ENCODE measurements at regions not wholly inside any gene's neighbourhood (a gene's known extent, or its start where the extent isn't known, plus 50 kb on each side); places are given as distances from the start of the nearest gene placed in this dataset.
"Not testable (repeated sequence)": the region's sequence is repeated elsewhere in the genome, so short reads cannot be mapped to it uniquely, and the experiment has no call there.

DNA sequence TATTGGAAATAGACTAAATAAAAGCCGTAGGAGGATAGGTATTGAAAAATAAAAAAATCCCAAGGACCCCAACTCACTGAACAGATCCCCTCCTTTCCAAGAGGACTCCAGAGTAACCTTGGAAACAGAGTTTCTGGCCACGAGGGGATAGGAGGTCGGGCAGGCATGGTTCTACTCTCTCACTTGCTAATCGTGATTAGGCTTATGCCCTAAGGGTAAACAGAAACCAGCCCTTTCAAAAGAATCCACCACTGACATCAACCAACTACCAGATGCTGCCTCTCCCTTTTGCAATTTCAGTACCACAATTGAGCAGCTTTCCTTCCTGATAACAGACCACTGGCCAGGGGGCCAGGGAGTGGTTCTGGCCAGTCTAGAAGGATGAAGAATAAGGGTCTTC is 477.8 kb downstream of the EIPR1 start:
- H3K27me3 Mint-ChIP-seq: no peaks in the 10 kb centered on the region

GRCh38 chr2:2898744-2899143 is 478.9 kb downstream of the EIPR1 start:
- no peak overlapping the region for H3K4me3 Mint-ChIP-seq
- no peaks in the 10 kb centered on the region for H3K9me3 Mint-ChIP-seq
- peaks cover 6% of the 10 kb centered on the region for H3K4me1 Mint-ChIP-seq
- H3K27ac Mint-ChIP-seq: no peak overlapping the region
- H3K27me3 Mint-ChIP-seq: no peaks in the 10 kb centered on the region
- no peak for ATAC-seq (replicated peaks)
- no peaks in the 10 kb centered on the region for H3K36me3 Mint-ChIP-seq (ENCODE audit: low read depth)

More for the DNA sequence above, 477.8 kb downstream of the EIPR1 start:
- Mint-ChIP-seq H3K27ac (no peak overlapping the region), H3K36me3 (ENCODE audit: low read depth) (no peaks in the 10 kb centered on the region), H3K4me3 (no peak overlapping the region), H3K9me3 (no peaks in the 10 kb centered on the region), H3K4me1 (peaks cover 6% of the 10 kb centered on the region)
- ATAC-seq (replicated peaks): no peak

DNA sequence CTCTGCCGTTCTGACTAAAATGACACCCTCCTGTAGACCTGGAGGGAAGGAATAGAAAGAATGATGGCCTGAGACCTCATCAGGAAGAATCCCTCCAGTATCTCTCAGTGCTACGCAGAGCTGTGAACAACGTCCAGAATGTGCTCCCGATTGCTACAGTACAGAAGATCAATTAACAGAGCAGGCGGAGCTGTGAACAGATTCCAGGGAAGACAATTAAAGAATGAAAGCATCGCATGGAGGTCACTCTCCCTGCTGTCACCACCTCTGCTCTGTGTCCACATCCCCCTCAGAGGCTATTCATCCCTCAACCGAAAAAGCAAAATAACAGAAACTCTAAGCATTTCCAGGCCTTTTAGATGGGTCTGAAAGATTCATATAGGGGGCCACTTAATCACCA is 481.0 kb downstream of the EIPR1 start:
- Mint-ChIP-seq H3K27me3 (no peaks in the 10 kb centered on the region), H3K9me3 (no peaks in the 10 kb centered on the region), H3K4me3 (no peak overlapping the region), H3K36me3 (ENCODE audit: low read depth) (no peaks in the 10 kb centered on the region), H3K27ac (no peak overlapping the region), H3K4me1 (peaks cover 3% of the 10 kb centered on the region)
- ATAC-seq (replicated peaks): no peak

- Mint-ChIP-seq H3K27me3 (no peaks in the 10 kb centered on the region), H3K27ac (no peak overlapping the region), H3K4me3 (no peak overlapping the region), H3K36me3 (ENCODE audit: low read depth) (no peaks in the 10 kb centered on the region), H3K9me3 (no peaks in the 10 kb centered on the region), H3K4me1 (no peaks in the 10 kb centered on the region)
- no peak for ATAC-seq (replicated peaks)
These were observed 481.6 kb downstream of the EIPR1 start for GRCh38 chr2:2896011-2896410.

DNA sequence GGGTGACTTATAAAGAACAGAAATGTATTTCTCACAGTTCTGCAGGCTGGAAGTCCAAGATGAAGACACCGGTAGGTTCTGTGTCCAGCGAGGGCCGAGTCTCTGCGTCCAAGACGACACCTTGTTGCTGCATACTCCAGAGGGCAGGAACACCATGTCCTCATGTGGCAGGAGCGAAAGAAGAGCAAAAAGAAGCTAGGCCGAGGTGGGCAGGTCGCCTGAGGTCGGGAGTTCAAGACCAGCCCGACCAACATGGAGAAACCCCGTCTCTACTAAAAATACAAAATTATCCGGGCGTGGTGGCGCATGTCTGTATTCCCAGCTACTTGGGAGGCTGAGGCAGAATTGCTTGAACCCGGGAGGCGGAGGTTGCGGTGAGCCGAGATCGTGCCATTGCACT is 483.6 kb downstream of the EIPR1 start:
- not testable (repeated sequence) for H3K27ac Mint-ChIP-seq; H3K9me3 Mint-ChIP-seq; H3K4me3 Mint-ChIP-seq; H3K4me1 Mint-ChIP-seq; H3K27me3 Mint-ChIP-seq; H3K36me3 Mint-ChIP-seq (ENCODE audit: low read depth); ATAC-seq (replicated peaks)

GRCh38 chr2:2892892-2893291 is 484.7 kb downstream of the EIPR1 start:
- H3K4me3 Mint-ChIP-seq: no peak overlapping the region
- no peaks in the 10 kb centered on the region for H3K4me1 Mint-ChIP-seq
- no peaks in the 10 kb centered on the region for H3K36me3 Mint-ChIP-seq (ENCODE audit: low read depth)
- H3K27me3 Mint-ChIP-seq: no peaks in the 10 kb centered on the region
- no peak for ATAC-seq (replicated peaks)
- H3K27ac Mint-ChIP-seq: no peak overlapping the region
- H3K9me3 Mint-ChIP-seq: no peaks in the 10 kb centered on the region

DNA sequence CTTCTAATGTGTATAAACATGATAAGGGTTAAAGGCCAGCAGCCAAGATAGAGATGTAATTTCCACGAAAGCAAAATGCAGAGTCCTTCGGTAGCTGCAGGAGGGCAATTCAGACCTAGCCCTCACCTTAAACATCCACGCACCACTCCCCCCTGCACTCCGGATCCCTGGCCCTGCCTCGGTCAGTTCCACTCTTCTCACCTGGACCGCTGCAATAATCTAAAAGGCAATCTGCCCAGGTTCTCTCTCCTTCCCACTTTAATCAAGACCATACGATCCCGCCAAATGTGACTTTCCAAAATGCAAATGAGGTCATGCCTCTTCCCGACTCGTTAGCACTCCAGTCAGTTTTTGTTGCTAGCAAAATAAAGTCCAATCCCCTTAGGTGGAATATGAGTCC is 485.2 kb downstream of the EIPR1 start:
- no peaks in the 10 kb centered on the region for H3K36me3 Mint-ChIP-seq (ENCODE audit: low read depth)
- no peaks in the 10 kb centered on the region for H3K9me3 Mint-ChIP-seq
- no peaks in the 10 kb centered on the region for H3K4me1 Mint-ChIP-seq
- ATAC-seq (replicated peaks): no peak
- H3K27me3 Mint-ChIP-seq: no peaks in the 10 kb centered on the region
- H3K4me3 Mint-ChIP-seq: no peak overlapping the region
- H3K27ac Mint-ChIP-seq: no peak overlapping the region

GRCh38 chr2:2890901-2891300 is 486.7 kb downstream of the EIPR1 start:
- no peak overlapping the region for H3K27ac Mint-ChIP-seq
- H3K4me3 Mint-ChIP-seq: no peak overlapping the region
- H3K4me1 Mint-ChIP-seq: no peaks in the 10 kb centered on the region
- ATAC-seq (replicated peaks): no peak
- H3K9me3 Mint-ChIP-seq: no peaks in the 10 kb centered on the region
- no peaks in the 10 kb centered on the region for H3K36me3 Mint-ChIP-seq (ENCODE audit: low read depth)
- H3K27me3 Mint-ChIP-seq: peaks cover 3% of the 10 kb centered on the region

- Mint-ChIP-seq H3K4me3 (no peak overlapping the region), H3K9me3 (no peaks in the 10 kb centered on the region), H3K36me3 (ENCODE audit: low read depth) (no peaks in the 10 kb centered on the region), H3K4me1 (no peaks in the 10 kb centered on the region), H3K27ac (no peak overlapping the region), H3K27me3 (peaks cover 3% of the 10 kb centered on the region)
- ATAC-seq (replicated peaks): no peak
These were observed 487.4 kb downstream of the EIPR1 start for GRCh38 chr2:2890246-2890645.

DNA sequence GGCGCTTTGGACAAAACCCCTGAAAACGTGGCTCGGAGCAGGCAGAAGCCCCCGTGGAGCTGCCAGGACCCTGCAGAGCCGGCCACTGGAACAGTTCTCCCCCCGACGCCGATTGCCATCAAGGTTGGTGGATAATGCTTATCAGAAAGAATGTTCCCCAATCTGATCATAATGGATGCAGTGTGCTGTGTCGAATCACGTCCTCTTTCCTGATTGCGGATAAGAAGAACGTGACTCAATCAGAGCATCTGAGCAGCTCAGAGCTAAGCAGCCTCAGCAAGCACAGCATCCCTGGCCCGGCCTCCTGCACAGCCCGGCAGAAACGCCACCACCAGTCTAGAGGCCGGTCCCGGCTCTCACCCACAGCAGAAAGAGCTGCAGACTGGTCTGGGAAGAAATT is 488.0 kb downstream of the EIPR1 start:
- ATAC-seq (replicated peaks): no peak
- H3K27ac Mint-ChIP-seq: no peak overlapping the region
- peaks cover 6% of the 10 kb centered on the region for H3K27me3 Mint-ChIP-seq
- no peaks in the 10 kb centered on the region for H3K9me3 Mint-ChIP-seq
- H3K36me3 Mint-ChIP-seq (ENCODE audit: low read depth): no peaks in the 10 kb centered on the region
- H3K4me1 Mint-ChIP-seq: no peaks in the 10 kb centered on the region
- H3K4me3 Mint-ChIP-seq: no peak overlapping the region

GRCh38 chr2:2889141-2889540 is 488.5 kb downstream of the EIPR1 start:
- Mint-ChIP-seq H3K27me3 (peaks cover 7% of the 10 kb centered on the region), H3K4me1 (no peaks in the 10 kb centered on the region), H3K36me3 (ENCODE audit: low read depth) (no peaks in the 10 kb centered on the region), H3K27ac (no peak overlapping the region), H3K9me3 (no peaks in the 10 kb centered on the region), H3K4me3 (no peak overlapping the region)
- ATAC-seq (replicated peaks): no peak

DNA sequence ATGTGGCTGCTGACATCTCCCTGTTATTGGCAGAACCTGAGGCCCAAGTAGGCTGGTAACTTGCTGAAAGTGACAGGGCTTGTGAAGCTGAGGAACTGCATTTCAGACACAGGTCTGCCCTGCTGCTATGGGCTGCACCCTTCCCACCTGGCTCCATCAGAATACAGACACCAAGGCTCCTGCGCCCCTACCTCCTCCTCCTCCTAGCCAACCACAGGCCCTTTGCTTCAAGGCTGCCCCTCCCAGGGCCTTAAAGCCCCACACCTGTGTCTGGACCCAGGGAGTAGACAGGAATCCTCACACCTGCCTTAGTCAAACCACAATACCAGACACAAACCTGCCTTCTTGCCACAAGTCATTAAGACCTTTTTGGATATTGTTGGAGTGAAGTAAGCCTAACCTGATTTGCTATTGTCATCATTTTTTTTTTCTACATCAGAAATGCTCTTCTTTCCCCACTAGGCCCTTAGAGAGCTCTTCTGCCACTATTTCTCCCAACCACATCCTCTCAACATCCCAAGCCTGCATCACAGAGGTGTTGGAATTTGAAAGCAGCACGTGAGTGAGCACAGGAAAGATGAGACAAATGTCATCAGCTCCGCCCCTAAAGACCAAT is 489.7 kb downstream of the EIPR1 start:
- no peak overlapping the region for H3K27ac Mint-ChIP-seq
- no peak overlapping the region for H3K4me3 Mint-ChIP-seq
- peaks cover 4% of the 10 kb centered on the region for H3K9me3 Mint-ChIP-seq
- no peaks in the 10 kb centered on the region for H3K4me1 Mint-ChIP-seq
- ATAC-seq (replicated peaks): no peak
- H3K27me3 Mint-ChIP-seq: peaks cover 7% of the 10 kb centered on the region
- H3K36me3 Mint-ChIP-seq (ENCODE audit: low read depth): no peaks in the 10 kb centered on the region

GRCh38 chr2:2886922-2887321 is 490.7 kb downstream of the EIPR1 start:
- H3K27me3 Mint-ChIP-seq: peaks cover 7% of the 10 kb centered on the region
- no peak for ATAC-seq (replicated peaks)

DNA sequence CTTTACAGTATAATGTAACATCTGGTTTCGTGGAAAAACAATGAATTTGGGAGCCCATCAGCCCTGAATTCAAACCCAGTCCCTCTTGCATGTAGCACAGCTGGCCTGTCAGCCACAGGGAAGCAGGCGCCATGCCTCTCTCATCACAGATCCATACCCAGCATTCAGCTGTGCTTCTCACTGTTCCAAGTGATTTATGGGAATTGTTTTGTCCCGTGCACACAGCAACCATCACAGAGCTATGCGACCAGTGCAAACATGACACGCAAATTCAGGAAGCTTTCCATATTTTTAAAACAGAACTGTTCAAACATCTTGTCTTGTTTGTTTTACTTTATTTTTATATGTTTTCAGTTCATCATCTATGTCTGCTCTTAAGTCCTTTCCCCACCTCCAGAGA is 496.1 kb downstream of the EIPR1 start:
- no peaks in the 10 kb centered on the region for H3K36me3 Mint-ChIP-seq (ENCODE audit: low read depth)
- peaks cover 4% of the 10 kb centered on the region for H3K27me3 Mint-ChIP-seq
- no peak overlapping the region for H3K4me3 Mint-ChIP-seq
- peaks cover 6% of the 10 kb centered on the region for H3K9me3 Mint-ChIP-seq
- no peak overlapping the region for H3K27ac Mint-ChIP-seq
- ATAC-seq (replicated peaks): no peak
- H3K4me1 Mint-ChIP-seq: no peaks in the 10 kb centered on the region

More at GRCh38 chr2:2886922-2887321, 490.7 kb downstream of the EIPR1 start:
- H3K9me3 Mint-ChIP-seq: peaks cover 6% of the 10 kb centered on the region
- H3K4me3 Mint-ChIP-seq: no peak overlapping the region
- H3K4me1 Mint-ChIP-seq: no peaks in the 10 kb centered on the region
- H3K27ac Mint-ChIP-seq: no peak overlapping the region
- no peaks in the 10 kb centered on the region for H3K36me3 Mint-ChIP-seq (ENCODE audit: low read depth)

DNA sequence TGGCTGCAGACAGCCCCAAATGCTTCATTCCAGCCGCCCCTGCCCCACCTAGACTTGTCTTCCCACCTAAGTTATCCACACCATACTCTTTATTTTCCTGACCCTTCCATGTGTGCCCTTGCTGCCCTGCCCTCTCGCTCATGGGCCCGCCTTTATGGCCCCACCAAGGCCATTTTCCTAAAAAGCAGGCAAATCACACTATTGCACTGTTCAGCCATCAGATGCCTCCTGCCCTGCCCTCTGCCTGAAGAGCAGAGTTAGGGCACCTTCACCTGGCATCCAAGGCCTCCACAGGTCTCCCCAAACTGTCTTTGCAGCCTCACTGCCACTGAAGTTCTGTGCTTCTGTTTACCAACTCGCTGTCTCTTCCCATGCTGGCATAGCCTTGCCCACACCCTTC is 496.7 kb downstream of the EIPR1 start:
- H3K4me1 Mint-ChIP-seq: no peaks in the 10 kb centered on the region
- peaks cover 4% of the 10 kb centered on the region for H3K27me3 Mint-ChIP-seq
- H3K4me3 Mint-ChIP-seq: no peak overlapping the region
- H3K9me3 Mint-ChIP-seq: peaks cover 6% of the 10 kb centered on the region
- no peak overlapping the region for H3K27ac Mint-ChIP-seq
- ATAC-seq (replicated peaks): no peak
- no peaks in the 10 kb centered on the region for H3K36me3 Mint-ChIP-seq (ENCODE audit: low read depth)

DNA sequence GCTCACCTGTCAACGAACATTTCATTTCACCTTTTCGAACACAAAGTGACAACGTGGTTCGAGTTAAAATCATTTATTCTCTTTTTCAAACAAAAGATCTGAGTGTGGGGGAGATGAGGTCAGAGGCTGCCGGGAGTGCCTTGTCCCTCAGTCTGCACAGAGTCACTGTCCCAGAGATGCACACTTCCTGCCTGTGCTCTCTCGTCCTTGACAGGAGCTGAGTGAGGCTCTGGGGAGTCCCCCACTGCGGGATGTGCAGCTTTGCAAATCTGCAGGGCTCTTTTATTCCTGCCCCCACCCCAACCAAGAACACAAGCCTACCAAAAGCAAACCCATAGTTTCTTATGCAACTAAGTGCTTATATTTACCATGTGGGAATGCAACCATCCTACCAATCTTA is 497.8 kb downstream of the EIPR1 start:
- no peak for ATAC-seq (replicated peaks)
- Mint-ChIP-seq H3K27ac (no peak overlapping the region), H3K9me3 (peaks cover 6% of the 10 kb centered on the region), H3K4me1 (no peaks in the 10 kb centered on the region), H3K4me3 (no peak overlapping the region), H3K27me3 (peaks cover 3% of the 10 kb centered on the region), H3K36me3 (ENCODE audit: low read depth) (no peaks in the 10 kb centered on the region)

Data from activated T-helper 17 cell treated with anti-CD3 and anti-CD28 coated beads, Interleukin-2, amount 50 U/mL, for 72 hours (primary cell).